Stimulated activated naive CD8-positive, alpha-beta T cell treated with anti-CD3 and anti-CD28 coated beads, Interleukin-15, Interleukin-2, amounts not matched to agents 100 ng/mL and 50 ng/mL, for 24 hours (primary cell): ENCODE measurements at regions not wholly inside any gene's neighbourhood (a gene's known extent, or its start where the extent isn't known, plus 50 kb on each side); places are given as distances from the start of the nearest gene placed in this dataset.

Experiments used
- H3K27ac Mint-ChIP-seq: one replicate; pipeline ENCODE4 v1.8.0; 2021; ENCODE audit warnings: mild to moderate bottlenecking, mixed read lengths
- H3K27me3 Mint-ChIP-seq: one replicate; pipeline ENCODE4 v1.8.0; 2021; ENCODE audit warnings: mixed read lengths
- H3K36me3 Mint-ChIP-seq: one replicate; pipeline ENCODE4 v1.8.0; 2021; ENCODE audit warnings: low read depth, mixed read lengths
- H3K4me1 Mint-ChIP-seq: one replicate; pipeline ENCODE4 v1.8.0; 2021; ENCODE audit warnings: low read depth, mixed read lengths
- H3K4me3 Mint-ChIP-seq: one replicate; pipeline ENCODE4 v1.8.0; 2021; ENCODE audit warnings: mild to moderate bottlenecking, mixed read lengths
- H3K9me3 Mint-ChIP-seq: one replicate; pipeline ENCODE4 v1.8.0; 2021; ENCODE audit warnings: mixed read lengths

DNA sequence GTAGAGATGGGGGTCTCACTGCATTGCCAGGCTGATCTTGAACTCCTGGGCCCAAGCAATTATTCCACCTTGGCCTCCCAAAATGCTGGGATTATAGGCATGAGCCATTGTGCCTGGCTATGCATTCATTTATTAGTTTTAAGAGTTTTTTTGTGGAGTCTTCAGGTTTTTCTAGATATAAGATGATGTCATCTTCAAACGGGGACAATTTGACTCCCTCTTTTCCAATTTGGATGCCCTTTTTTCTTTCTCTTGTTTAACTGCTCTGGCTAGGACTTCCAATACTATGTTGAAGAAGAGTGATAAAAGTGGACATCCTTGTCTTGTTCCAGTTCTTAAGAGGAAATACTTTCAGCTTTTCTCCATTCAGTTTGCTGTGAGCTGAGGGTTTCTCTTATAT is 113.7 kb upstream of the PARD3B start:
- Mint-ChIP-seq H3K36me3 (no peaks in the 10 kb centered on the region), H3K9me3 (peaks cover 12% of the 10 kb centered on the region), H3K27ac (no peak overlapping the region), H3K27me3 (peaks cover 6% of the 10 kb centered on the region), H3K4me1 (no peaks in the 10 kb centered on the region), H3K4me3 (no peak overlapping the region)

DNA sequence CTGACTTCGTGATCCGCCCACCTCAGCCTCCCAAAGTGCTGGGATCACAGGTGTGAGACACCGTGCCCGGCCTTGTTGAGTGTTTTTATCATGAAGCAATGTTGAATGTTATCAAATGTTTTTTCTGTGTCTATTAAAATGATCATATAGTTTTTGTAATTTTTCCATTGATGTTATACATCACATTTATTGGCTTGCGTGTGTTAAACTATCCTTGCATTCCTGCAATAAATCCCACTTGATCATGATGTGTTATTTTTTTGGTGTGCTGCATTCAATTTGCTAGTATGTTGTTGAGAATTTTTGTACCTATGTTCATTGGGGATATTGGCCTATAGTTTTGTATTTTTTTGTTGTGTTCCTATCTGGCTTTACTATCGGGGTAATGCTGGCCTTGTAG is 113.1 kb upstream of the PARD3B start:
- Mint-ChIP-seq H3K27me3 (peaks cover 6% of the 10 kb centered on the region), H3K4me3 (no peak overlapping the region), H3K27ac (no peak overlapping the region)

DNA sequence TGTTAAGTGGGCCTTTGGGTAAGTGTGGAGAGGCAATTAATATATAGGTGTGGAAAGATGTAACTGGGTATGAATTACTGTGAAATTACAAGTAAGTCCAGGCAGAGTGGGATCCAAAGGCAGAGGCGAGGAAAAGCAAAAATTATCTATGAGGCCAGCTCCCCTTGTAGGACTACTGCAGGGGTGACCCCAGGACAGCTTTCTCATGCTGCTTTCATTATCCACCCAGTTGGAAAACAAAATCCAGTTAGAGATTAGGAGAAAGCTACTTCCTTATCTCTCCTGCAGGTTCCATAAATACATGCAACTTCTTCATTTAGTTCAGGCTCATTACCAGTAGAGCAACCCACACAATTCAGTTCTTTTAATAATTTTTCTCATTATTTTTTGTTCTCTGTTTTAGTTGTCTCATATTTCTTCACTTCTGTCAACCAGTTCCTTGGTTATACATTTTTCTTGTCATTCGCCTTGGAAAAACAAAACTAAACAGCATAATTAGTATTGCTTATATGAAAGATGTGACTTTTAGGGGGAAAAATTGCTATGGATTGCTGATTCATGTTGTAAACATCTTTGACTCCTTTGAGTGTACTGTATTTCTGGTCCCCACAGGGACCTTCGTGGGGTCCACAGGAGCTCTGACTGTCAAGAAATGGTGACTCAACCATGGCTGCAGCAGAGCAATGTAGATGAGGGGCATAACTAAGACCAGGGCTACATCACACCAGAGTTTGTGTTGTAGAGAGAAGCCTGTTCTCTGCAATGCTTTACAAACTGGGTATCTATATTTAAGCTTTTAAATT is 110.4 kb upstream of the PARD3B start:
- Mint-ChIP-seq H3K27ac (no peak overlapping the region), H3K9me3 (peaks cover 12% of the 10 kb centered on the region), H3K4me1 (no peaks in the 10 kb centered on the region), H3K4me3 (no peak overlapping the region), H3K36me3 (no peaks in the 10 kb centered on the region), H3K27me3 (peaks cover 19% of the 10 kb centered on the region)

More for the DNA sequence above, 113.1 kb upstream of the PARD3B start:
- Mint-ChIP-seq H3K9me3 (peaks cover 12% of the 10 kb centered on the region), H3K4me1 (no peaks in the 10 kb centered on the region), H3K36me3 (no peaks in the 10 kb centered on the region)

- H3K4me3 Mint-ChIP-seq: no peak overlapping the region
- no peak overlapping the region for H3K27ac Mint-ChIP-seq
- no peaks in the 10 kb centered on the region for H3K36me3 Mint-ChIP-seq
- peaks cover 12% of the 10 kb centered on the region for H3K9me3 Mint-ChIP-seq
- no peaks in the 10 kb centered on the region for H3K4me1 Mint-ChIP-seq
- H3K27me3 Mint-ChIP-seq: peaks cover 22% of the 10 kb centered on the region
Measured at GRCh38 chr2:204436230-204436629, 109.0 kb upstream of the PARD3B start.

- Mint-ChIP-seq H3K36me3 (no peaks in the 10 kb centered on the region), H3K4me3 (no peak overlapping the region), H3K27me3 (peaks cover 22% of the 10 kb centered on the region), H3K27ac (no peak overlapping the region), H3K4me1 (no peaks in the 10 kb centered on the region), H3K9me3 (peaks cover 9% of the 10 kb centered on the region)
Measured at GRCh38 chr2:204437408-204437807, 107.9 kb upstream of the PARD3B start.

DNA sequence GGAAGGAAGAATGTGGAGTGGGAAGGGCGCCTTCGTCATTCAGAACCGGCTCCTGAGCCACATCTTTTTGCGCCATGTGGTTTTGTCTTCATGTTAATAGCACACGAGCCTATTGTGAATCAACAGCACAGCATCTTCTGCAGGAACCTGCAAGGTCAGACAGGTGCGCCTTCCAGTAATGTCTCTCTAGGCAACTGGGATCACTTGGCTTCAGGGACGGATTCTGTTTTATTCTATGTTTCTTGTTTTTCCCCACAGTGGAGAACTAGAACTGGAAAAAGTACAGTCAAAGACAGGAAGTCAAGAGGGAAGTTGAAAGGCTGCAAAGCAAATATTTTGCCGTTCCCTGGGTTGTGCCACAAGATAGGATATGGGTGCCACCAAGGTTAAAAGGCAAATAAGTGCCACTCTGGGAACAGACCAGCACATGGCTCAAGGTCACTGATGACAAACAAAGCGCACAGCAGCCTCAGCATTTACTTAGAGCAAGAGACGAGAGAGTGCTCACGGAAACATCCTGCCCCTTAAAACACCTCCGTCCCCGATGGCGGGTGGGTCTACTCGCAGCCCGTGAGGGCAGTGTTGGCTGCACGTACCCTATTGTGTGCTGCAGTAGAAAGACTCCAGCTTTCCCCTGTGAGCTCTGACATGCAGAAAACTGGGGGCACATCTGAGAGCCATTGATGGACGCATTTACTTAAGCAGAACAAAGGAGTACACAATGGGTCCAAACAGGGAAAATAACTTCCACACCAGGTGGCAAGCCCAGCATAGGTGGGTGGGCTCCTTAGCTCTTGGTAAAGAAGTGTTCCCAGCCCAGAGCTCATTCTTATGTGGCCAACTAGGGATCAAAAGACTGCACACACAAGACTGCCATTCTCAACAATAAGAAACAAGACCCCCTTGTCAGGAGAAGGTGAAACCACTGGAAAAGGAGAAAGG is 107.2 kb upstream of the PARD3B start:
- H3K4me3 Mint-ChIP-seq: no peak overlapping the region
- H3K27me3 Mint-ChIP-seq: peaks cover 28% of the 10 kb centered on the region
- no peaks in the 10 kb centered on the region for H3K36me3 Mint-ChIP-seq
- no peaks in the 10 kb centered on the region for H3K4me1 Mint-ChIP-seq
- H3K9me3 Mint-ChIP-seq: peaks cover 5% of the 10 kb centered on the region
- no peak overlapping the region for H3K27ac Mint-ChIP-seq

- Mint-ChIP-seq H3K4me3 (no peak overlapping the region), H3K36me3 (no peaks in the 10 kb centered on the region), H3K27ac (no peak overlapping the region), H3K9me3 (peaks cover 5% of the 10 kb centered on the region), H3K4me1 (no peaks in the 10 kb centered on the region), H3K27me3 (peaks cover 25% of the 10 kb centered on the region)
Measured at GRCh38 chr2:204441316-204441715, 104.0 kb upstream of the PARD3B start.

DNA sequence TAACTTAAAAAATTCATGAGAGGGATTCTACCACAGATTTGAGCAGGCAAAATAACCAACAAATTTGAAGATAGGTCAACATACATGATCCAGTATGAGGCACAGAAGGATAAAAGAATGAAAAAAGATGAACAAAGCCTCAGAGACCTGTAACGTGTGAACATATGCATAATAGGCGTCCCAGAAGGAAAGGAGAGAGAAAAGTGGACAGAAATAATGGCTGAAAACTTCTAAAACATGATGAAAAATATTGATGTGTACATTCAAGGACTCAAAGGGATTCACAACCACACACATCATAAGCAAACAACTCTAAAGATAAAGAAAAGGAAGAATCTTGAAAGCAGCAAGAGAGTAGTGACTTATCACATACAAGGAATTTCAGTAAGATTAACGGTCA is 100.1 kb upstream of the PARD3B start:
- peaks cover 5% of the 10 kb centered on the region for H3K9me3 Mint-ChIP-seq
- H3K36me3 Mint-ChIP-seq: no peaks in the 10 kb centered on the region
- H3K4me3 Mint-ChIP-seq: no peak overlapping the region
- peaks cover 10% of the 10 kb centered on the region for H3K27me3 Mint-ChIP-seq
- no peak overlapping the region for H3K27ac Mint-ChIP-seq
- H3K4me1 Mint-ChIP-seq: no peaks in the 10 kb centered on the region

DNA sequence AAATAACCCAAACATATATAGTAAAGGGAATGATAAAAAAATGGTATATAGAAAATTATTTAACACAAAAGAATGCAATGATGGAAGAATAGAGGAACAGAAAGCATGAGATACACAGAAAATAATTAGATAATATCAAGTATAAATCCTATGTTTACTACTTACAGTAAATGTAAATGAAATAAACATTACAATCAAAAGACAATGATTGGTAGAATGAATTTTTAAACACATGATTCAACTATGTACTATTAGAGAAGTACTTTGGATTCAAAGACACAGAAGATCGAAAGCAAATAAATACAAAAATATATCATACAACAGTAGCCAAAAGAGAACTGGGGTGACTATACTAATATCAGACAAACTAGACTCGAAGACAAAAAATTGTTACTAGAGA is 97.6 kb upstream of the PARD3B start:
- Mint-ChIP-seq H3K4me1 (no peaks in the 10 kb centered on the region), H3K4me3 (no peak overlapping the region), H3K9me3 (peaks cover 5% of the 10 kb centered on the region), H3K27ac (no peak overlapping the region), H3K36me3 (no peaks in the 10 kb centered on the region), H3K27me3 (peaks cover 6% of the 10 kb centered on the region)

- no peaks in the 10 kb centered on the region for H3K36me3 Mint-ChIP-seq
- no peaks in the 10 kb centered on the region for H3K4me1 Mint-ChIP-seq
- H3K9me3 Mint-ChIP-seq: peaks cover 5% of the 10 kb centered on the region
- no peak overlapping the region for H3K4me3 Mint-ChIP-seq
- no peak overlapping the region for H3K27ac Mint-ChIP-seq
- no peaks in the 10 kb centered on the region for H3K27me3 Mint-ChIP-seq
Measured at GRCh38 chr2:204449977-204450376, 95.3 kb upstream of the PARD3B start.

DNA sequence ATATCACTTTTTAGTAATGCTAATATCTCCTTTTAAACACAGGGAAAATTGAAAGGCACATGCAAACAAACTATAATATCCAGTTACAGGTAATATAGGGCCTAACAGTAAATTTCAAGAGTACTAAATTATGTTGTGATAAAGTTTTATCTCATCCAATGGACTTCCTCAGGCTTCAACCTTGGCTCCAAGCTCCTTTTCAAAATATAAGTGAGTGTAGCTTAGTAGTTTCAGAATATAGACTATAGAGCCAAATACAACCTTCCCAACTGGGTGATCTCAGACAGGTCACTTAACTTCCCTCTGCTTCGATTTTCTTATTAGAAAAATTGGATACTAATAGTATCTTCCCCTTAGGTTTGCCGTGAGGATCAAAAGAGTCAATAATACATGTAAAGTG is 93.5 kb upstream of the PARD3B start:
- Mint-ChIP-seq H3K4me3 (no peak overlapping the region), H3K27me3 (no peaks in the 10 kb centered on the region), H3K36me3 (no peaks in the 10 kb centered on the region), H3K27ac (no peak overlapping the region), H3K4me1 (no peaks in the 10 kb centered on the region), H3K9me3 (no peaks in the 10 kb centered on the region)

- Mint-ChIP-seq H3K4me3 (no peak overlapping the region), H3K27me3 (no peaks in the 10 kb centered on the region), H3K36me3 (no peaks in the 10 kb centered on the region), H3K4me1 (no peaks in the 10 kb centered on the region), H3K9me3 (no peaks in the 10 kb centered on the region), H3K27ac (no peak overlapping the region)
Measured at GRCh38 chr2:204452464-204453023, 92.7 kb upstream of the PARD3B start.

DNA sequence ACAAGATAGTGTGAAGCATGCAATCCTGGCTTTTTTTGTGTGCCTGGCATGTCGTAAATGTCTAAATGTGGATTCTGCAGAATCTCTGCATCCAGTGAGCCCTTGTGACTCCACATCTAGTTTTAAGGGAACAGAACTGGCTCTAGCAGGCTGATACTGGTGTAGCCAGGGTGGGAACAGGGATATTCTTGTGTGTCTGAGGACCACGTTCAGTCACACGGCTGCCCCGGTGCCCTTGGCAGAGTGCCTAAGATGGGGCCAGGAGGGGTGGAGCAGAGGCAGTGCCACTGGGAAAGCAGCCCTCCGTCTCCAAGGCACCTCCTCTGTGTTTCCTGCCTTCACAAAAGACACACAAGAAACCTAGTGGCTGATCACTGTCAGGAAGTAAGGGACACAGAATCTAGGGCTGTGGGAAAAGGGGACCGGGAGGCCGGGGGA is 91.5 kb upstream of the PARD3B start:
- Mint-ChIP-seq H3K27ac (no peak overlapping the region), H3K4me1 (no peaks in the 10 kb centered on the region), H3K27me3 (no peaks in the 10 kb centered on the region), H3K4me3 (no peak overlapping the region), H3K36me3 (no peaks in the 10 kb centered on the region), H3K9me3 (no peaks in the 10 kb centered on the region)

DNA sequence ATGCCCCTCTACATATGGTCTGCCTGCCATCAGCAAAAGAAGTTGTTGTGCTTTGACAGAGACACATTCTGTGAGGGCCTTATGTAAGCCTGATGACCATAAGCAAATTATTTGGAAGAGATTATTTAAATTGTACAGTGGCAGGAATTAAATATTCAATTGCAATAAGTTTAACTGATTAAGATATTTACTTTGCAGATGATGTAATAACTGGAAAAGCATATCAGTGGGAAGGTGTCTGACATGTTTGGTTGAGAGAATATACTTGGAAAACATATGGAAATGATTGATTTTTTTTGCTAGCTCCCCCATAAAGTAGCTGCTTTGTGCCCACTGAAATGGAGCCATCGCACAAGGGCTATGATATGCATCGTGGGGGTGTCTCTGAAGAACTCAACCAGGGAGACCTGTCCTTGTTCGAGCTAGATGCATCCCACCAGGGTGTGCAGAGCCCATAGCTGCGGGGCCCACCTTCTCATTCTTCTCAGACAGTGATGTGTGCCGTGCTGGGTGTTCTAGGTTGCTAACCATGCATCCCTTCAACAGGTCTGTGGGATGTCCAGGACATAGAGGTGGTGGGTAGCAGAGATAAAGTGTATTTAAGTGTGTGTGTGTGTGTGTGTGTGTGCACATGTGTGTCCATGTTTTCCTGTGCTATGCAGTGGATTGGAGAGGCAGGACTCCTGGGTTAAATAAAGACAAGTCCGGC is 90.4 kb upstream of the PARD3B start:
- H3K27me3 Mint-ChIP-seq: no peaks in the 10 kb centered on the region
- no peaks in the 10 kb centered on the region for H3K4me1 Mint-ChIP-seq
- H3K9me3 Mint-ChIP-seq: no peaks in the 10 kb centered on the region
- H3K27ac Mint-ChIP-seq: no peak overlapping the region
- H3K36me3 Mint-ChIP-seq: no peaks in the 10 kb centered on the region
- H3K4me3 Mint-ChIP-seq: no peak overlapping the region
